Bronchial epithelial cell (primary cell): ENCODE measurements at regions not wholly inside any gene's neighbourhood (a gene's known extent, or its start where the extent isn't known, plus 50 kb on each side); places are given as distances from the start of the nearest gene placed in this dataset.

ENCODE experiments used
- DNase-seq: peaks from one replicate; pipeline ENCODE4 v3.0.0-alpha.2; 2010; ENCODE audit warnings: low read depth
- FAIRE-seq: peaks from 2 replicates; lab custom pipeline; 2011; peaks lifted over from hg19 to GRCh38; lab: Jason Lieb, UNC
- H3K27me3 ChIP-seq: 2 replicates; pipeline ENCODE4 v1.5.1; 2011; ENCODE audit warnings: low read length; ENCODE audit not compliant: control insufficient read depth, insufficient read depth
- H3K36me3 ChIP-seq: 2 replicates; pipeline ENCODE4 v1.5.1; 2011; ENCODE audit warnings: low read length; ENCODE audit not compliant: control insufficient read depth, insufficient read depth
- H3K4me3 ChIP-seq: 2 replicates; pipeline ENCODE4 v1.5.1; 2011; ENCODE audit warnings: mild to moderate bottlenecking, low read depth, low read length, control low read depth
- TF ChIP-seq, protein P1 (sequence below): IDR thresholded peaks from 2 replicates; pipeline ENCODE4 v1.5.1; 2011; ENCODE audit warnings: mild to moderate bottlenecking, moderate library complexity, low read length, control low read depth, inconsistent platforms; ENCODE audit not compliant: insufficient read depth, severe bottlenecking

GRCh38 chr6:8282380-8282779 lies 153.0 kb downstream of the SLC35B3 start:
- no peak for DNase-seq
- no peak overlapping the region for H3K4me3 ChIP-seq
- FAIRE-seq: no peak
- TF ChIP-seq, protein P1, sequence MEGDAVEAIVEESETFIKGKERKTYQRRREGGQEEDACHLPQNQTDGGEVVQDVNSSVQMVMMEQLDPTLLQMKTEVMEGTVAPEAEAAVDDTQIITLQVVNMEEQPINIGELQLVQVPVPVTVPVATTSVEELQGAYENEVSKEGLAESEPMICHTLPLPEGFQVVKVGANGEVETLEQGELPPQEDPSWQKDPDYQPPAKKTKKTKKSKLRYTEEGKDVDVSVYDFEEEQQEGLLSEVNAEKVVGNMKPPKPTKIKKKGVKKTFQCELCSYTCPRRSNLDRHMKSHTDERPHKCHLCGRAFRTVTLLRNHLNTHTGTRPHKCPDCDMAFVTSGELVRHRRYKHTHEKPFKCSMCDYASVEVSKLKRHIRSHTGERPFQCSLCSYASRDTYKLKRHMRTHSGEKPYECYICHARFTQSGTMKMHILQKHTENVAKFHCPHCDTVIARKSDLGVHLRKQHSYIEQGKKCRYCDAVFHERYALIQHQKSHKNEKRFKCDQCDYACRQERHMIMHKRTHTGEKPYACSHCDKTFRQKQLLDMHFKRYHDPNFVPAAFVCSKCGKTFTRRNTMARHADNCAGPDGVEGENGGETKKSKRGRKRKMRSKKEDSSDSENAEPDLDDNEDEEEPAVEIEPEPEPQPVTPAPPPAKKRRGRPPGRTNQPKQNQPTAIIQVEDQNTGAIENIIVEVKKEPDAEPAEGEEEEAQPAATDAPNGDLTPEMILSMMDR: no peak
- no peaks in the 10 kb centered on the region for H3K27me3 ChIP-seq
- no peaks in the 10 kb centered on the region for H3K36me3 ChIP-seq

DNA sequence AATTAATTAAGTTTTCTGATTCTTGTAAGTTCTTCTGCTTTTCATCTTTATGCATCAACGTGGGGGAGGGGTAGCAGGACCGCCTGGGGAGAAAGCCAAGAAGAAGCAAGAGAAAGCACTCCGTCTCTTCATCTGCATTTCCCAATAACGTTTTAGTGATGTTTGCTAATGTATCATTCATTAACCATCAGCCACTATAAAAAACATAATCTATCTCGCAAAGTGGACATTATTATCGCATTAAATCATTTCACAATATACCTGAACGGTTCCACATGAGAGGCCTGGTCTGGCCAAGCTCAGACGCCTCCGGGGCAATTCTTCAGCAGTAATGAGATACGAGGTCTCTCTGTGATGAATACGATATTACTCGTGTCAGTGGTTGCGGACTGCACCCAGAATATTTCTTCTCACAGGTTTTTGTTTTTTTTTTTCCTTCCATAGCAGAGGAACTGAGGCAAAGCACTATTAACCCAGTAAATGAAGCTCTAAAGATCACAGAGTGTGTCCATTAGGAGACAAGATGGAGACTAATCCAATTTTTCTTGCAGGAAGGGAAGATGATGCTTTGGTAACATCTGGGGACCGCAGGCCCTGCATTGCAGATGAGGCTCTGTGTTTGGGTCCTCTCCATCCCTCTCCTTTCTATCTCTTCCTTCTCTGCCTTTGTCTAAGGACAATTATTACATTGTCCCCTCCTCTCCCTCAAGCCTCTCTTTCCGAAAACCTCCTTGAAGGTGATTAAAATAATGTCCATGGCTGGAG lies 156.1 kb downstream of the SLC35B3 start:
- FAIRE-seq (no peak), DNase-seq (peak; percentile 6)
- H3K4me3 ChIP-seq: no peak overlapping the region
- TF ChIP-seq, protein P1: no peak
- no peaks in the 10 kb centered on the region for H3K27me3 ChIP-seq
- H3K36me3 ChIP-seq: no peaks in the 10 kb centered on the region

DNA sequence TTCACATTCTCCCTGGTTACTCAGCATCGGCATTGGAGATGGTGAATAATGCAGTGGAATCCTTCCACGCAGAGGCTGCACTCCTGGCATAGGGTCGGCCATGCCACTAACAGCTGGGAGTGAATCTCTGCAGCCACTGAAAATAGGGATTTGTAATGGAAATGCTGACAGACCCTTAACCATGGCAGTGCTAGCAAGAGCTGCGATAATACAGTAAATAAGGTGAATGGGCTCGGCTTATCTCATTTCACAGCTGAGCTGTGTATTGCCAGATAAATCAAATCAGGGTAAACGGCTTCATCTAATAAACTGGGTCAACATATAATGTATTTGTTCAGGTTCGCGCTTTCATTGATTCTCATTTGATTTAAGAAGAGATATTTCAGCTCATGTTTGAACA lies 156.8 kb downstream of the SLC35B3 start:
- DNase-seq (no peak), FAIRE-seq (no peak)
- TF ChIP-seq, protein P1: no peak
- Histone ChIP-seq H3K36me3 (no peaks in the 10 kb centered on the region), H3K4me3 (no peak overlapping the region), H3K27me3 (no peaks in the 10 kb centered on the region)

DNA sequence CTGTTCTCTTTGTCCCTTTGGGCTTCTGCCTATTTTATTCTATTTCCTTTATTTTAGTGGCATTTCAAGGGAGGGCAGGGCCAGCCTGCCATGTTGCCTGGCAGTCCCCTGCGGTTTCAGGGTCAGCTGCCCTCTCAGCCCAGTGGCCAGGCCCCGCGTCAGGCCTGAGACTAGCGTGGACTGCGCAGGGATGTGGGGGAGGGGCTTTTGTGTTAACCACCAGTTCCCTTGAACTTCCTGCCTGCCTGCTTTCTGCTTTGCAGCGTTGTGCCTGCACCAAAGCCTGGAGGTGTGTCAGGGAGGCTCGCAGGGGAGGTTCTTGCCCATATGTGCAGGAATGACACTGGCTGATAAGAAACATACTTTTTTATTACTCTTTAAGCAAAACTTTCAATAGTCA lies 157.6 kb downstream of the SLC35B3 start:
- no peaks in the 10 kb centered on the region for H3K36me3 ChIP-seq
- DNase-seq: no peak
- H3K4me3 ChIP-seq: no peak overlapping the region
- FAIRE-seq: no peak
- TF ChIP-seq, protein P1: no peak
- no peaks in the 10 kb centered on the region for H3K27me3 ChIP-seq

GRCh38 chr6:8276148-8276547 lies 159.2 kb downstream of the SLC35B3 start:
- DNase-seq (no peak), FAIRE-seq (no peak)
- no peaks in the 10 kb centered on the region for H3K36me3 ChIP-seq
- TF ChIP-seq, protein P1: no peak
- no peaks in the 10 kb centered on the region for H3K27me3 ChIP-seq
- no peak overlapping the region for H3K4me3 ChIP-seq

DNA sequence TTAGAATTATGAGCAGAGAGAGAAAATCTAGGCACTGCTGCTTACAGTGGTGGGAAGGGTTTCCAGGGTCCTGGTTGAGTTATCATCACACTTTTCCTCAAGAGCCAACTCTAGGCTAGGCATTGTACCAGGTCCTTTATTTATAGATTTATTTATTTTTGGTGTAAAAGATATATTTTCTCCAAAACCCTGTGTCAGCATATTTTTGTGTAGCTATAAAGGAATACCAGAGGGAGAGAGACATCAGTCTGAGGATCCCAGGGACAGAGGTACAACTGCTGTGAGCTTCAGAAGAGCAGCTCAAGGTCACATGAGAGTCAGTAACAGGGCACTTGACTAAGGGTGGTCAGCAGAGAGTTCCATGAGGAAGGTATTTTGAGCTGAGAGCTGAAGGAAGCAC lies 159.7 kb downstream of the SLC35B3 start:
- no peak for FAIRE-seq
- Histone ChIP-seq H3K4me3 (no peak overlapping the region), H3K36me3 (no peaks in the 10 kb centered on the region), H3K27me3 (no peaks in the 10 kb centered on the region)
- DNase-seq: no peak
- TF ChIP-seq, protein P1: no peak
